ENCODE measurements at regions not wholly inside any gene's neighbourhood (a gene's known extent, or its start where the extent isn't known, plus 50 kb on each side); places are given as distances from the start of the nearest gene placed in this dataset.

DNA sequence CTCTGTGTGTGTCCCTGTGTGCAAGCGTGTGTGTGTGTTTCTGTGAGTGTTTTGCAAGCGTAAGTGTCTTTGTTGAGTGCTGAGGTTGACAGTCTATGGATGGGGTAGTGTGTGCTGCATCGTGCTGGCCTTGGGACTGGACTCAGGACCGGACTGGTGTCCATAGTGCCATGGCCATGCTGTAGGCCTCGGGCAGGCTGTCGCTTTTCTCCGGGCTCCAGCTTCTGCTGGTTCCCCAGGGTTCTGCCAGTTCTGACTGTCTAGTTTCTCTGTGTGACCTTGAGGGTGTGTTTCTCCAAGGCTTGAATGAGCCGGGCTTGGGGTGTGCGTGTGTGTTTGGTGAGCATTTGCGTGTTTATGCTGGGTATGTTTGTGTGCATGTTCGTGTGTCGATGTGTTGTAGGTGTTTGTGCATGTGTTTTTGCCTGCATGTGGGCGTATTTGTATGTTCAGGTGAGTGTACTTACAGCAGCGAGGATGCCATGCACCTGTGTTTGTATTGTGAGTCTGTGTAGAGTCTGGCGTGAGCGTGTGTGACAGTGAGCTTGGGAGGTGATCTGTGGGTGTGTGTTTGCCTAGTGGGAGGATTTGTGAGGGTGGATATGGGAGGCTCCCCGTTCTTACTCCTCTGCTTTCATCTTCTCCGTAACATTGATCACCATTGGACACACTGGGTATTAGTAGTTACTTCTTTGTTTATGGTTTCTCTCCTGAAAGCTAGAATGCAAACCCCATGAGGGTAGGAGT, 51.7 kb upstream of the POU3F1 start:
- no peak for DNase-seq

GRCh38 chr1:38097284-38097898, 50.8 kb upstream of the POU3F1 start:
- DNase-seq, result no peak

Measured in inflammatory macrophage (primary cell).